ENCODE measurements at regions not wholly inside any gene's neighbourhood (a gene's known extent, or its start where the extent isn't known, plus 50 kb on each side); places are given as distances from the start of the nearest gene placed in this dataset.

DNA sequence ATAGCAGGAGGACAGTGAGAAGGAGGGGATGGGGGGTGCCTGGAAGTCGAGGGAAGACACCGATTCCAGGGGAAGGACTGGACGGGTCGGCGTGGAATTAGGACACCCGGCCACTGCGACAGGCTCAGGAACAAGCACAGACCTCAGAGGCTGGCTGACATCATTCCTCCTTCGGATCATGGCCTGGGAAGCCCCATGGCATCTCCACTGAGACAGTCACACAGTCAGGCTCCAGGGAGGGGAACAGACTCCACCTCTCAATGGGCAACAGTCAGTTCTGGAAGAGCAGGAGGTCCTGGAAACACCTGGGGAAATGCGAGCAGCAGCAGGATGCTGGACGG, 67.9 kb upstream of the FBRSL1 start:
- TF ChIP-seq, protein P1, sequence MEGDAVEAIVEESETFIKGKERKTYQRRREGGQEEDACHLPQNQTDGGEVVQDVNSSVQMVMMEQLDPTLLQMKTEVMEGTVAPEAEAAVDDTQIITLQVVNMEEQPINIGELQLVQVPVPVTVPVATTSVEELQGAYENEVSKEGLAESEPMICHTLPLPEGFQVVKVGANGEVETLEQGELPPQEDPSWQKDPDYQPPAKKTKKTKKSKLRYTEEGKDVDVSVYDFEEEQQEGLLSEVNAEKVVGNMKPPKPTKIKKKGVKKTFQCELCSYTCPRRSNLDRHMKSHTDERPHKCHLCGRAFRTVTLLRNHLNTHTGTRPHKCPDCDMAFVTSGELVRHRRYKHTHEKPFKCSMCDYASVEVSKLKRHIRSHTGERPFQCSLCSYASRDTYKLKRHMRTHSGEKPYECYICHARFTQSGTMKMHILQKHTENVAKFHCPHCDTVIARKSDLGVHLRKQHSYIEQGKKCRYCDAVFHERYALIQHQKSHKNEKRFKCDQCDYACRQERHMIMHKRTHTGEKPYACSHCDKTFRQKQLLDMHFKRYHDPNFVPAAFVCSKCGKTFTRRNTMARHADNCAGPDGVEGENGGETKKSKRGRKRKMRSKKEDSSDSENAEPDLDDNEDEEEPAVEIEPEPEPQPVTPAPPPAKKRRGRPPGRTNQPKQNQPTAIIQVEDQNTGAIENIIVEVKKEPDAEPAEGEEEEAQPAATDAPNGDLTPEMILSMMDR (conservative IDR thresholded peaks at IDR 0.05 in 1 of 2, IDR thresholded peaks at IDR 0.05 in 1 of 2; ENCODE audit: low read depth in 1 of 2, low read length in 2 of 2): no peak
- no peak for TF ChIP-seq EZH2 (IDR thresholded peaks at IDR 0.05; ENCODE audit: low read length, missing control alignments)

Data from fibroblast of lung (primary cell).